Activated T-helper 2 cell treated with anti-CD3 and anti-CD28 coated beads, Interferon-gamma antibody, Interleukin-2, Interleukin-4, amounts not matched to agents 10 μg/mL and 5 μg/mL and 100 μg/mL, durations not matched to agents 14 hours and 24 hours and 36 hours (primary cell): ENCODE measurements at regions not wholly inside any gene's neighbourhood (a gene's known extent, or its start where the extent isn't known, plus 50 kb on each side); places are given as distances from the start of the nearest gene placed in this dataset.
"Not testable (repeated sequence)": the region's sequence is repeated elsewhere in the genome, so short reads cannot be mapped to it uniquely, and the experiment has no call there.

ENCODE experiments used
- DNase-seq: peaks from one replicate; pipeline ENCODE4 v3.0.0; 2021; ENCODE audit warnings: low spot score
- H3K27ac Mint-ChIP-seq: one replicate; pipeline ENCODE4 v1.8.0; 2021; ENCODE audit warnings: mixed read lengths
- H3K27me3 Mint-ChIP-seq: one replicate; pipeline ENCODE4 v1.8.0; 2021; ENCODE audit warnings: low read depth, mixed read lengths
- H3K36me3 Mint-ChIP-seq: one replicate; pipeline ENCODE4 v1.8.0; 2021; ENCODE audit warnings: low read depth, mixed read lengths
- H3K4me1 Mint-ChIP-seq: one replicate; pipeline ENCODE4 v1.8.0; 2021; ENCODE audit warnings: low read depth, mixed read lengths
- H3K4me3 Mint-ChIP-seq: one replicate; pipeline ENCODE4 v1.8.0; 2021; ENCODE audit warnings: low read depth, mild to moderate bottlenecking, moderate library complexity, mixed read lengths
- H3K9me3 Mint-ChIP-seq: one replicate; pipeline ENCODE4 v1.8.0; 2021; ENCODE audit warnings: mixed read lengths
- intact Hi-C: fragments of 100-400 bp; cut with micrococcal nuclease; formaldehyde crosslinking; loops from one replicate; pipeline ENCODE4 v1.15.1; 2023

GRCh38 chr22:48075604-48076003 lies 1313.2 kb downstream of the TBC1D22A start:
- H3K27me3 Mint-ChIP-seq = peaks cover 57% of the 10 kb centered on the region
- no peaks in the 10 kb centered on the region for H3K36me3 Mint-ChIP-seq
- no peak overlapping the region for H3K4me3 Mint-ChIP-seq
- no peaks in the 10 kb centered on the region for H3K9me3 Mint-ChIP-seq
- no peak for DNase-seq
- intact Hi-C loops = no loop called here
- H3K27ac Mint-ChIP-seq = no peak overlapping the region
- peaks cover 8% of the 10 kb centered on the region for H3K4me1 Mint-ChIP-seq

GRCh38 chr22:48072777-48073176 lies 1310.3 kb downstream of the TBC1D22A start:
- intact Hi-C loops = no loop called here
- DNase-seq = no peak
- Mint-ChIP-seq H3K9me3 (no peaks in the 10 kb centered on the region), H3K4me3 (no peak overlapping the region), H3K27ac (no peak overlapping the region), H3K27me3 (peaks cover 36% of the 10 kb centered on the region), H3K36me3 (no peaks in the 10 kb centered on the region), H3K4me1 (no peaks in the 10 kb centered on the region)

GRCh38 chr22:48071828-48072227 lies 1309.4 kb downstream of the TBC1D22A start:
- intact Hi-C loops = no loop called here
- no peak for DNase-seq
- peaks cover 27% of the 10 kb centered on the region for H3K27me3 Mint-ChIP-seq
- no peaks in the 10 kb centered on the region for H3K9me3 Mint-ChIP-seq
- no peaks in the 10 kb centered on the region for H3K4me1 Mint-ChIP-seq
- no peak overlapping the region for H3K4me3 Mint-ChIP-seq
- no peak overlapping the region for H3K27ac Mint-ChIP-seq
- no peaks in the 10 kb centered on the region for H3K36me3 Mint-ChIP-seq

- no peak overlapping the region for H3K4me3 Mint-ChIP-seq
- no peaks in the 10 kb centered on the region for H3K36me3 Mint-ChIP-seq
- intact Hi-C loops = no loop called here
- H3K9me3 Mint-ChIP-seq = no peaks in the 10 kb centered on the region
- peaks cover 23% of the 10 kb centered on the region for H3K27me3 Mint-ChIP-seq
- no peak for DNase-seq
- H3K27ac Mint-ChIP-seq = no peak overlapping the region
- no peaks in the 10 kb centered on the region for H3K4me1 Mint-ChIP-seq
Observed at GRCh38 chr22:48071305-48071704, 1308.9 kb downstream of the TBC1D22A start.

GRCh38 chr22:48070760-48071159 lies 1308.3 kb downstream of the TBC1D22A start:
- Mint-ChIP-seq H3K27me3 (peaks cover 19% of the 10 kb centered on the region), H3K4me1 (no peaks in the 10 kb centered on the region), H3K4me3 (no peak overlapping the region), H3K9me3 (no peaks in the 10 kb centered on the region), H3K36me3 (no peaks in the 10 kb centered on the region), H3K27ac (no peak overlapping the region)
- intact Hi-C loops = no loop called here
- DNase-seq = no peak

GRCh38 chr22:48070083-48070482 lies 1307.6 kb downstream of the TBC1D22A start:
- DNase-seq = no peak
- Mint-ChIP-seq H3K9me3 (no peaks in the 10 kb centered on the region), H3K4me3 (no peak overlapping the region), H3K4me1 (no peaks in the 10 kb centered on the region), H3K36me3 (no peaks in the 10 kb centered on the region), H3K27ac (no peak overlapping the region), H3K27me3 (peaks cover 17% of the 10 kb centered on the region)
- intact Hi-C loops = no loop called here

- no peaks in the 10 kb centered on the region for H3K9me3 Mint-ChIP-seq
- peaks cover 12% of the 10 kb centered on the region for H3K27me3 Mint-ChIP-seq
- DNase-seq = no peak
- intact Hi-C loops = no loop called here
- H3K36me3 Mint-ChIP-seq = no peaks in the 10 kb centered on the region
- no peaks in the 10 kb centered on the region for H3K4me1 Mint-ChIP-seq
- H3K27ac Mint-ChIP-seq = no peak overlapping the region
- H3K4me3 Mint-ChIP-seq = no peak overlapping the region
Observed at GRCh38 chr22:48069256-48069655, 1306.8 kb downstream of the TBC1D22A start.

- Mint-ChIP-seq H3K27me3 (peaks cover 6% of the 10 kb centered on the region), H3K4me1 (no peaks in the 10 kb centered on the region), H3K36me3 (no peaks in the 10 kb centered on the region), H3K4me3 (no peak overlapping the region), H3K27ac (no peak overlapping the region), H3K9me3 (no peaks in the 10 kb centered on the region)
- no peak for DNase-seq
- intact Hi-C loops = no loop called here
Observed at GRCh38 chr22:48068323-48068885, 1306.0 kb downstream of the TBC1D22A start.

GRCh38 chr22:48065892-48066291 lies 1303.4 kb downstream of the TBC1D22A start:
- no peak for DNase-seq
- intact Hi-C loops = no loop called here
- H3K4me3 Mint-ChIP-seq = no peak overlapping the region

GRCh38 chr22:48061726-48062125 lies 1299.3 kb downstream of the TBC1D22A start:
- no peak for DNase-seq
- no peaks in the 10 kb centered on the region for H3K27me3 Mint-ChIP-seq
- H3K36me3 Mint-ChIP-seq = no peaks in the 10 kb centered on the region
- no peak overlapping the region for H3K4me3 Mint-ChIP-seq
- no peaks in the 10 kb centered on the region for H3K9me3 Mint-ChIP-seq
- no peak overlapping the region for H3K27ac Mint-ChIP-seq
- no peaks in the 10 kb centered on the region for H3K4me1 Mint-ChIP-seq
- intact Hi-C loops = no loop called here

More at GRCh38 chr22:48065892-48066291, 1303.4 kb downstream of the TBC1D22A start:
- H3K27me3 Mint-ChIP-seq = peaks cover 2% of the 10 kb centered on the region
- no peak overlapping the region for H3K27ac Mint-ChIP-seq
- no peaks in the 10 kb centered on the region for H3K36me3 Mint-ChIP-seq
- no peaks in the 10 kb centered on the region for H3K9me3 Mint-ChIP-seq
- H3K4me1 Mint-ChIP-seq = no peaks in the 10 kb centered on the region

GRCh38 chr22:48060266-48060665 lies 1297.8 kb downstream of the TBC1D22A start:
- Mint-ChIP-seq H3K27ac (no peak overlapping the region), H3K4me3 (no peak overlapping the region), H3K4me1 (no peaks in the 10 kb centered on the region), H3K36me3 (no peaks in the 10 kb centered on the region), H3K9me3 (no peaks in the 10 kb centered on the region), H3K27me3 (no peaks in the 10 kb centered on the region)
- intact Hi-C loops = no loop called here
- DNase-seq = no peak

- H3K4me3 Mint-ChIP-seq, H3K4me1 Mint-ChIP-seq, DNase-seq, H3K27ac Mint-ChIP-seq, H3K36me3 Mint-ChIP-seq, intact Hi-C loops, H3K27me3 Mint-ChIP-seq, H3K9me3 Mint-ChIP-seq: not testable (repeated sequence)
Observed at GRCh38 chr22:48059521-48059920, 1297.1 kb downstream of the TBC1D22A start.

- Mint-ChIP-seq H3K27ac (no peak overlapping the region), H3K4me1 (no peaks in the 10 kb centered on the region), H3K36me3 (no peaks in the 10 kb centered on the region), H3K9me3 (no peaks in the 10 kb centered on the region), H3K27me3 (no peaks in the 10 kb centered on the region), H3K4me3 (no peak overlapping the region)
- DNase-seq = no peak
- intact Hi-C loops = no loop called here
Observed at GRCh38 chr22:48057116-48057835, 1294.8 kb downstream of the TBC1D22A start.
